Omental fat pad (tissue), 3 donors: ENCODE measurements at regions not wholly inside any gene's neighbourhood (a gene's known extent, or its start where the extent isn't known, plus 50 kb on each side); places are given as distances from the start of the nearest gene placed in this dataset.

Source experiments
- ATAC-seq: fragments of 150-250 bp; one replicate; pipeline ENCODE4 v1.9.1; 2016; ENCODE audit warnings: mild to moderate bottlenecking, moderate library complexity; ENCODE audit not compliant: low FRiP score
- DNase-seq: peaks from one replicate; pipeline ENCODE4 v3.0.0-alpha.2; 2019; ENCODE audit warnings: low spot score
- TF ChIP-seq, protein P1 (sequence below), 3 donors: fragments of 450-650 bp; IDR thresholded peaks; one replicate each; pipeline ENCODE4 v1.5.1; 2016 to 2017; ENCODE audit warnings: antibody characterized with exemption in 3 of 3, mild to moderate bottlenecking in 3 of 3, moderate library complexity in 2 of 3

DNA sequence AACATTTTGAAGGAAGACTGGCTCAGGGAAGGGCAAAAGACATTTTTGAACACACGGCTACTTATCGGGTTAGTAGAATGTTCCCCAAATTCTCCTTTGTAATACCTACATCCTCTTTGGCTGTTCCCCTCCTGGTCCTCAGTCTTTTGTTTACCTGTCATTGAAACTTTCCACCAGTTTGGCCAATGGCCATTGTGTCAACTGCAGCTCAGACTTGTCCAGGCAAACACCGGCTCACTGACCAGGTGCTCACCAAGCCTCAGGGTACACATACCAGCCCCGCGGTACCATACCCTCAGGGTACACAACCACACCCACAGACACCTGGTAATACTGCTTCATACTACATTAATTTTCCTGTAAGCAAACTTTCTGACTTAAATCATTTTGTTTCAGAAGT is 84.8 kb upstream of the ZNF648 start:
- TF ChIP-seq, protein P1, sequence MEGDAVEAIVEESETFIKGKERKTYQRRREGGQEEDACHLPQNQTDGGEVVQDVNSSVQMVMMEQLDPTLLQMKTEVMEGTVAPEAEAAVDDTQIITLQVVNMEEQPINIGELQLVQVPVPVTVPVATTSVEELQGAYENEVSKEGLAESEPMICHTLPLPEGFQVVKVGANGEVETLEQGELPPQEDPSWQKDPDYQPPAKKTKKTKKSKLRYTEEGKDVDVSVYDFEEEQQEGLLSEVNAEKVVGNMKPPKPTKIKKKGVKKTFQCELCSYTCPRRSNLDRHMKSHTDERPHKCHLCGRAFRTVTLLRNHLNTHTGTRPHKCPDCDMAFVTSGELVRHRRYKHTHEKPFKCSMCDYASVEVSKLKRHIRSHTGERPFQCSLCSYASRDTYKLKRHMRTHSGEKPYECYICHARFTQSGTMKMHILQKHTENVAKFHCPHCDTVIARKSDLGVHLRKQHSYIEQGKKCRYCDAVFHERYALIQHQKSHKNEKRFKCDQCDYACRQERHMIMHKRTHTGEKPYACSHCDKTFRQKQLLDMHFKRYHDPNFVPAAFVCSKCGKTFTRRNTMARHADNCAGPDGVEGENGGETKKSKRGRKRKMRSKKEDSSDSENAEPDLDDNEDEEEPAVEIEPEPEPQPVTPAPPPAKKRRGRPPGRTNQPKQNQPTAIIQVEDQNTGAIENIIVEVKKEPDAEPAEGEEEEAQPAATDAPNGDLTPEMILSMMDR (IDR thresholded peaks at IDR 0.05): no peak
- ATAC-seq (no peak), DNase-seq (no peak)

DNA sequence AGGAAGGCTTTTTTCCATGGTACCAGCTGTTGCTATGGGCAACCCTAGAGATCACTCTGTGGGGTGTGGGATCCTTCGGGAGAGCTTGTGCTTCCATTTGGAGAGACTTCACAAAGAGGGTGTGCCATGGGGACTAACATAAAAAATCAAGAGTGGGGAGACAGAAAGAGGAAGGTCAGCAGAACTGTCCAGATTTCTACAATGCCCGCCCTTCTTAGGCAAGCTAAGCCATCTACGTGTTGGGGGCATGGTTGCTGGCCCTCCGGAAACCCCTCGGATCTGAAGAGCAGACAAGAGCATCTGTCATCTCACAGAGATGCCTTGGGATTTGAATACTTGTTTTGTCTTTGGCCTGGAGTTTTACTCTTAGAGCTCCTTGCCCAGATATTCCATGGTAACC is 83.9 kb upstream of the ZNF648 start:
- TF ChIP-seq, protein P1 (IDR thresholded peaks at IDR 0.05): no peak

DNA sequence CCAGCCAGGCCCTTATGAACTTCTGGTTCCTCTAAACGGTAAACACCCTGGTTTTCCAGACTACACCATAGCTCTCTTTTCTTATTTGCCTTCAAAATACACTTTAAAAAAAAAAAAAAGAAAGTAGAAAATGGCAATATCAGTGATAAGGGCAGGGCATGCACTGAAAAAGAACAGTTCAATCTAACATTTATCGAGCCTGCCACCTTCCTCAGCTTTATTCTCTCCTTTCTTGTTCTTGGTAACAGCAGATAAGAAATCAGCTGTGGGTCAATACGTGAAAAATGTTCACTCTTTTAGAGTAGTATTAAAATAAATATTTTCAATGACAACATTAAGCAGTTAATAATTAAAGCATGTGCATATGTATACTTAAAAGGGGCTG is 83.1 kb upstream of the ZNF648 start:
- no peak for ATAC-seq
- no peak for DNase-seq
- TF ChIP-seq, protein P1 (IDR thresholded peaks at IDR 0.05): no peak

More for the DNA sequence above, 83.9 kb upstream of the ZNF648 start:
- DNase-seq: no peak
- no peak for ATAC-seq

DNA sequence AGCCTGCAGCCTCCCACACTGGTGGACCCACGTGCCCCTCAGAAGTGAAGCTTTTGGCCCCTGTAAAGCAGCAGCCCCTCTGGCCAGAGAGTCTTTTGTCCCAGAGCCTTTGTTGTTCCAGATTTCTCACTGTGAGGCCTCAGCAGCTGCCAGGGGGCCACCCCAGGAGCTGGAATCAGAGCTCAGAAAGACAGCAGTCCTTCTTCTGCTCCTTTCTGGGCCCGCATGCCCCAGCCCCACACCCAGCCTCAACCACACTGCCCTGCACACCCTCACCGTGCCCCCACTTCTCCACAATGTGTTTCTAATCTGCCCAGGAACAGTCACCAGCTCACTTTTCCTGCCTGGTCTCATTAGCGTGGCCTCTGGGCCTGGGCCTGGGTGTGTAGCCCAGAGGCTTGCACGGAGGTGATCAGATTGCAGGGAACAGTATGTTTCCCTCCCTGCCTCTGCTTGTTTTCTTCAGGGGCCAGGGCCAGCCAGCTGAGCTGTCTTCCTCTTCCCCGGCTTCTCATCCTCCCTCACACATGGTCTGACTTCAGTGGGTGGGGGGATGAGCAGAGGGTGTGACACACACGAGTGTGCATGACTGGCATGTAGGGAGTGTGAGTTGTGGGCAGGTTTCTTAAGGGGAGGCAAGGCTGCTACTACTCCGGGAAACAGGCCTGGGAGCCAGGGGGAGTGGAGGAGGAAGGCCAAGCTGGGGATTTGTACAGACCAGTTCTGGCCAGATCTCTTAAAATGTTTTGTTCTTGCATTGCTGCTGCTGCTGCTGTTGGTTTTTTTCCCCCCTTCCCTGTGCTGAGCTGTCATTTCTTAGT is 82.5 kb upstream of the ZNF648 start:
- ATAC-seq (peak; percentile 95), DNase-seq (peak; percentile 65)
- TF ChIP-seq, protein P1 (IDR thresholded peaks at IDR 0.05): no peak

DNA sequence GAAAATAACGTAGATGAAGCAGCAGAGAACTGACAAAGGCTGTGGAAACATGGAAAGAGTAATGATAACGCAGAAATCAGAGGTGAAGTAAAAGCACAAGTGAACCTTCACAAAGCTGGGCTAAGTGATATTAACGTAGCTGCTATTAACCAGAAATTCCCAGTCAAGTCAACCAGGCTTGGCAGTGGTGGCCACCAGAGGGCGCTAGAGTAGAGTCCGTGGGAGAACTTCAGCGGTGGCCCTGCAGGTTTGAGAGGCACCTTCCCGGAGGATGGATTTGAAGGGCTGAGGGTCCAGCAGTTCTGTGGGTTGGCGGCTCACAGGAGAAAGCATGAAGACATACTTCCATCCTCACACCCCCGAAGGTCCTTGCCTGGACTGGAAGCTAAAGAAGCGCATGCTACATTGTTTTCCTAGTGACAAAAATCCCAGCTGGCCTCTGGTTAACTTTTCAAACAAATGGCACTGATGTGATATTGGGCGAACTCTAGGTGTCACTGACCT is 81.7 kb upstream of the ZNF648 start:
- no peak for ATAC-seq
- peak; percentile 99 for DNase-seq
- TF ChIP-seq, protein P1 (IDR thresholded peaks at IDR 0.05): peak in 2 of 3 donors; percentile 94

DNA sequence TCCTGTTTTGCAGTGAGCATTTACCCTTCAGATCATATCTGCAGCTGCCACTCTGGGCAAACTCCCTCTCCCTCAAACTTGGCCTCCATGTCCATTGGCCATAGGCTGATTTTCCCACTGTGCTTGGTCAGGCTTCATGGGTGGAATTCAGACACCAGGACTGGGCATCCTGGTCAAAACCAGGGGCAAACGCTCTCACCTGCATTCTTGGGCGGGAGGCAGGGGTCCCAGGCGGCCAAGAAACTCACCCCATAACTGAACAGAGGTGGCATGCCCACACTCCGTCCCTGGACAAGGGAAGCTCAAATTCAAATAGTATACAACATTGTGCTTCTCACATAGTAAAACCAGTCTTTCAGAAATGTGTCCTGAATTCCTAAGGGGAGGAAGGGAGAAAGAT is 81.1 kb upstream of the ZNF648 start:
- no peak for ATAC-seq
- TF ChIP-seq, protein P1 (IDR thresholded peaks at IDR 0.05): no peak
- DNase-seq: no peak

DNA sequence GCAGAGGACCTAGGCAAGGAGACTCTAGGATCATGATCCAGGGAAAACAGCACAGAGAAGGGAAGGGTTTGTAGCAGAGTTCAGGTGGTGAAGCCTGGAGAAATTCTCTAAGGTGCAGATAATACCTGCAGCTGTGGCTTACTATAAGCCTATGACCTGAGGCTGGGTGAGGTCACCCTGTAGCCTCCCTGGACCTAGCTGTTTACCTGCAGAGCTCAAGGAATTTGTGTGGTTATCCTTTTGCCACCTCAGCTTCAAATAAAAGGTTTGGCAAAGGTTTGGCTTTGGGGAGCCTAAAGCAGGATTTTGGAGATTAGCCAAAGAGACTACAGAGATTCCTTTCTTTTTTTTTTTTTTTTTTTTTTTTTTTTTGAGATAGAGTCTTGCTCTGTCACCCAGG is 79.5 kb upstream of the ZNF648 start:
- TF ChIP-seq, protein P1 (IDR thresholded peaks at IDR 0.05): no peak
- DNase-seq: no peak
- no peak for ATAC-seq
